ENCODE measurements at regions not wholly inside any gene's neighbourhood (a gene's known extent, or its start where the extent isn't known, plus 50 kb on each side); places are given as distances from the start of the nearest gene placed in this dataset.

- no peak for TF ChIP-seq REST (IDR thresholded peaks at IDR 0.05; ENCODE audit: insufficient read depth in 1 of 2, low read depth in 2 of 2, low read length in 1 of 2)
- no peak for TF ChIP-seq SIN3A (IDR thresholded peaks at IDR 0.05; ENCODE audit: borderline replicate concordance, insufficient read depth, low read depth, low read length)
- TF ChIP-seq TCF7L2 (IDR thresholded peaks at IDR 0.05; ENCODE audit: low read depth, low read length): no peak
- TF ChIP-seq CTCF (IDR thresholded peaks at IDR 0.05): no peak
- no peak for TF ChIP-seq POLR2AphosphoS5 (IDR thresholded peaks at IDR 0.05; ENCODE audit: low read depth, low read length)
- POLR2A ChIA-PET: no interaction called here
- CTCF ChIA-PET: no interaction called here
- no peaks in the 10 kb centered on the region for H3K36me3 ChIP-seq (ENCODE audit: control insufficient read depth, insufficient read depth, low read length)
- DNase-seq (ENCODE audit: low read depth, low spot score) (no peak), ATAC-seq (no peak)
- no peaks in the 10 kb centered on the region for H3K27me3 ChIP-seq (ENCODE audit: control insufficient read depth, insufficient read depth, low read length)
- in situ Hi-C loops (cut with HindIII; ENCODE audit: low pct_unique_long_range_greater_than_20kb, low sequenced_read_pairs): no loop called here
- intact Hi-C loops (cut with micrococcal nuclease; ENCODE audit: unreplicated experiment): loop anchor here (5.0 kb wide), 1 partner anchor 66 kb away; no protein-coding TSS in a partner anchor
- no peaks in the 10 kb centered on the region for H3K9me3 ChIP-seq (ENCODE audit: control insufficient read depth, insufficient read depth, low read depth, low read length)
- H3K27ac ChIP-seq (ENCODE audit: low read length): no peak overlapping the region
- H3K4me3 ChIP-seq (ENCODE audit: low read depth in 2 of 2, low read length in 2 of 2): no peak overlapping the region
- 0 out of 2 replicates have a peak, but pooled peaks cover 3% of the 10 kb centered on the region for H3K4me1 ChIP-seq (ENCODE audit: control insufficient read depth, insufficient read depth, low read length)
- BruUV-seq (replicated peaks): no TSS peak
Measured at GRCh38 chr1:25103164-25103795, 129.0 kb downstream of the SYF2 start.

- ChIA-PET CTCF (interaction anchor here (0.5 to 1.5 kb wide), 3 partner anchors 20 to 167 kb away, joined by 3 read pairs; no protein-coding TSS in a partner anchor), POLR2A (no interaction called here)
- no TSS peak for BruUV-seq (replicated peaks)
- DNase-seq (ENCODE audit: low read depth, low spot score) (no peak), ATAC-seq (no peak)
- no peaks in the 10 kb centered on the region; the same call in 1 of the 2 replicates for H3K9me3 ChIP-seq (ENCODE audit: control insufficient read depth, insufficient read depth, low read depth, low read length)
- in situ Hi-C loops (cut with HindIII; ENCODE audit: low pct_unique_long_range_greater_than_20kb, low sequenced_read_pairs): no loop called here
- no peak overlapping the region for H3K4me3 ChIP-seq (ENCODE audit: low read depth in 2 of 2, low read length in 2 of 2)
- no peak overlapping the region for H3K27ac ChIP-seq (ENCODE audit: low read length)
- H3K4me1 ChIP-seq (ENCODE audit: control insufficient read depth, insufficient read depth, low read length): 0 out of 2 replicates have a peak, but pooled peaks cover 3% of the 10 kb centered on the region
- intact Hi-C loops (cut with micrococcal nuclease; ENCODE audit: unreplicated experiment): loop anchor here (2.0 to 5.0 kb wide), 2 partner anchors 63 to 251 kb away; no protein-coding TSS in a partner anchor
- no peaks in the 10 kb centered on the region for H3K27me3 ChIP-seq (ENCODE audit: control insufficient read depth, insufficient read depth, low read length)
- H3K36me3 ChIP-seq (ENCODE audit: control insufficient read depth, insufficient read depth, low read length): no peaks in the 10 kb centered on the region
- TF ChIP-seq TCF7L2 (IDR thresholded peaks at IDR 0.05; ENCODE audit: low read depth, low read length) (no peak), SIN3A (IDR thresholded peaks at IDR 0.05; ENCODE audit: borderline replicate concordance, insufficient read depth, low read depth, low read length) (no peak), CTCF (IDR thresholded peaks at IDR 0.05) (no peak), POLR2AphosphoS5 (IDR thresholded peaks at IDR 0.05; ENCODE audit: low read depth, low read length) (no peak), REST (IDR thresholded peaks at IDR 0.05; ENCODE audit: insufficient read depth in 1 of 2, low read depth in 2 of 2, low read length in 1 of 2) (no peak)
Measured at GRCh38 chr1:25100151-25100833, 132.0 kb downstream of the SYF2 start.
